ENCODE measurements at regions not wholly inside any gene's neighbourhood (a gene's known extent, or its start where the extent isn't known, plus 50 kb on each side); places are given as distances from the start of the nearest gene placed in this dataset.

GRCh38 chr11:38672445-38672844 lies 2074.4 kb upstream of the RAG2 start:
- TF ChIP-seq POLR2A (IDR thresholded peaks at IDR 0.05) = no peak
- TF ChIP-seq CTCF (IDR thresholded peaks at IDR 0.05) = no peak
